C4-2B (cell line): ENCODE measurements at regions not wholly inside any gene's neighbourhood (a gene's known extent, or its start where the extent isn't known, plus 50 kb on each side); places are given as distances from the start of the nearest gene placed in this dataset.

Source experiments
- ZFX ChIP-seq: fragments of 450-650 bp; IDR thresholded peaks from 2 replicates; pipeline ENCODE4 v1.6.1; 2017
- TF ChIP-seq, protein P1 (sequence below): fragments of 450-650 bp; conservative IDR thresholded peaks from 2 replicates; pipeline ENCODE4 v1.5.1; 2017; ENCODE audit warnings: mild to moderate bottlenecking

GRCh38 chr20:40571639-40572038, 117.4 kb downstream of the MAFB start:
- TF ChIP-seq, protein P1, sequence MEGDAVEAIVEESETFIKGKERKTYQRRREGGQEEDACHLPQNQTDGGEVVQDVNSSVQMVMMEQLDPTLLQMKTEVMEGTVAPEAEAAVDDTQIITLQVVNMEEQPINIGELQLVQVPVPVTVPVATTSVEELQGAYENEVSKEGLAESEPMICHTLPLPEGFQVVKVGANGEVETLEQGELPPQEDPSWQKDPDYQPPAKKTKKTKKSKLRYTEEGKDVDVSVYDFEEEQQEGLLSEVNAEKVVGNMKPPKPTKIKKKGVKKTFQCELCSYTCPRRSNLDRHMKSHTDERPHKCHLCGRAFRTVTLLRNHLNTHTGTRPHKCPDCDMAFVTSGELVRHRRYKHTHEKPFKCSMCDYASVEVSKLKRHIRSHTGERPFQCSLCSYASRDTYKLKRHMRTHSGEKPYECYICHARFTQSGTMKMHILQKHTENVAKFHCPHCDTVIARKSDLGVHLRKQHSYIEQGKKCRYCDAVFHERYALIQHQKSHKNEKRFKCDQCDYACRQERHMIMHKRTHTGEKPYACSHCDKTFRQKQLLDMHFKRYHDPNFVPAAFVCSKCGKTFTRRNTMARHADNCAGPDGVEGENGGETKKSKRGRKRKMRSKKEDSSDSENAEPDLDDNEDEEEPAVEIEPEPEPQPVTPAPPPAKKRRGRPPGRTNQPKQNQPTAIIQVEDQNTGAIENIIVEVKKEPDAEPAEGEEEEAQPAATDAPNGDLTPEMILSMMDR, result no peak
- no peak for TF ChIP-seq ZFX
